Tibial nerve (tissue), 4 donors: ENCODE measurements at regions not wholly inside any gene's neighbourhood (a gene's known extent, or its start where the extent isn't known, plus 50 kb on each side); places are given as distances from the start of the nearest gene placed in this dataset.

Experiments used
- DNase-seq, 2 donors: peaks; one replicate each; pipeline ENCODE4 v3.0.0-alpha.2; 2019; ENCODE audit warnings: low spot score in 2 of 2
- H3K27ac ChIP-seq, 4 donors: fragments of 200-600 bp; sonication (generic) in 3 of 4; one replicate each; pipeline ENCODE4 v1.5.1; 2017 to 2019; ENCODE audit warnings: mild to moderate bottlenecking in 1 of 4
- H3K27me3 ChIP-seq, 2 donors: fragments of 200-600 bp; sonication (generic) in 1 of 2; one replicate each; pipeline versions ENCODE4 v1.5.1 to v1.6.0; 2017 to 2019
- H3K36me3 ChIP-seq, 3 donors: fragments of 200-600 bp; sonication (generic); one replicate each; pipeline ENCODE4 v1.5.1; 2018 to 2019
- H3K4me1 ChIP-seq, 4 donors: fragments of 200-600 bp; sonication (generic) in 3 of 4; one replicate each; pipeline ENCODE4 v1.5.1; 2017 to 2019
- H3K4me3 ChIP-seq, 4 donors: fragments of 200-600 bp; sonication (generic) in 3 of 4; one replicate each; pipeline ENCODE4 v1.5.1; 2017 to 2019; ENCODE audit warnings: mild to moderate bottlenecking in 1 of 4, moderate library complexity in 1 of 4
- H3K9me3 ChIP-seq, 4 donors: fragments of 200-600 bp; sonication (generic) in 3 of 4; one replicate each; pipeline ENCODE4 v1.5.1; 2017 to 2019
- EP300 ChIP-seq, 2 donors: sonication (generic); formaldehyde crosslinking; IDR thresholded peaks; one replicate each; pipeline ENCODE4 v1.6.1; 2017; ENCODE audit warnings: antibody characterized with exemption in 2 of 2, mild to moderate bottlenecking in 1 of 2
- POLR2A ChIP-seq, 2 donors: fragments of 450-650 bp; IDR thresholded peaks; one replicate each; pipeline ENCODE4 v1.6.1; 2017; ENCODE audit warnings: antibody characterized with exemption in 2 of 2, mild to moderate bottlenecking in 2 of 2, moderate library complexity in 2 of 2
- WGBS, 2 donors: methylation state at CpG; one replicate each; pipeline ENCODE4 v1.1.5; 2018; 5-methylcytosine and 5-hydroxymethylcytosine counted together
- TF ChIP-seq, protein P1 (sequence below), 5 experiments: fragments of 200-600 bp in 3 of 5; fragments of 450-650 bp in 2 of 5; sonication (generic) in 3 of 5; IDR thresholded peaks; one replicate each; pipeline ENCODE4 v1.5.1; 2016 to 2019; ENCODE audit warnings: antibody characterized with exemption in 5 of 5, mild to moderate bottlenecking in 3 of 5, moderate library complexity in 2 of 5

DNA sequence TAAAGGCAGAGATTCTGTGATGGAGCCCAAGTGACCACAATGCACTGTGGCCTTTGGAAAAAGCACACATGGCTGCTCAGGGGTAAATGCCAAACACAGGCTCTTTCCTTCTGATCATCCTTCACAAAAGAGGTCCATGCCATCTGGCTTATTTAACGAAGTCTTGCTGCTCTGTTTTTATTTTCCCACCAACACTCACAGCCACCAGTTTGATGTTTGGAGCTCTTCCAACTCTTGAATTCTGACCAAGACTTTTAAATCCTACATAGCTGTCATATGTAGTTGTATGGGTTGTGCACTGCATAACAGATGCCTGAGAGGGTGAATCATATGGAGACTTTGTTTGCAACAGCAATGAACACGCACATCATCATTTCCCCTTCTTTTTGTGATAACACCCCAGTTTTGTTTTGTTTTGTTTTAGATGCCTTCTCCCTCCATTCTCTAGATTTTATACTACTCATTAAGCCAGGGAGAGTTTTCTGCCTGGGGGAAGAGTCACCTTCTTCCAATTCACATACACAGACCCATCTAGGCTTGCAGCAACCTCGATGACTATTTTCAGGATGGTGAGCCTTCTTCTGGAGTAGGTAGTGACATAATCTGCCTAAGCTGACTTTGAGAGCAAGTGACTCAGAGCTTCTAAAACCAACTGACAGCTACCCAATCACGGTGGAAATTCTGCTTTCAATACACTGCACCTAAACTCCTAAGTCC lies 145.2 kb upstream of the WSCD2 start:
- DNase-seq = no peak
- Histone ChIP-seq H3K4me1 (no peaks in the 10 kb centered on the region), H3K9me3 (no peaks in the 10 kb centered on the region), H3K27ac (no peak overlapping the region), H3K27me3 (no peaks in the 10 kb centered on the region), H3K4me3 (no peak overlapping the region), H3K36me3 (no peaks in the 10 kb centered on the region)
- WGBS, 2 donors = 63 to 75% methylated on average over 4 of the region's 4 CpGs
- TF ChIP-seq, protein P1, sequence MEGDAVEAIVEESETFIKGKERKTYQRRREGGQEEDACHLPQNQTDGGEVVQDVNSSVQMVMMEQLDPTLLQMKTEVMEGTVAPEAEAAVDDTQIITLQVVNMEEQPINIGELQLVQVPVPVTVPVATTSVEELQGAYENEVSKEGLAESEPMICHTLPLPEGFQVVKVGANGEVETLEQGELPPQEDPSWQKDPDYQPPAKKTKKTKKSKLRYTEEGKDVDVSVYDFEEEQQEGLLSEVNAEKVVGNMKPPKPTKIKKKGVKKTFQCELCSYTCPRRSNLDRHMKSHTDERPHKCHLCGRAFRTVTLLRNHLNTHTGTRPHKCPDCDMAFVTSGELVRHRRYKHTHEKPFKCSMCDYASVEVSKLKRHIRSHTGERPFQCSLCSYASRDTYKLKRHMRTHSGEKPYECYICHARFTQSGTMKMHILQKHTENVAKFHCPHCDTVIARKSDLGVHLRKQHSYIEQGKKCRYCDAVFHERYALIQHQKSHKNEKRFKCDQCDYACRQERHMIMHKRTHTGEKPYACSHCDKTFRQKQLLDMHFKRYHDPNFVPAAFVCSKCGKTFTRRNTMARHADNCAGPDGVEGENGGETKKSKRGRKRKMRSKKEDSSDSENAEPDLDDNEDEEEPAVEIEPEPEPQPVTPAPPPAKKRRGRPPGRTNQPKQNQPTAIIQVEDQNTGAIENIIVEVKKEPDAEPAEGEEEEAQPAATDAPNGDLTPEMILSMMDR (IDR thresholded peaks at IDR 0.05) = no peak
- TF ChIP-seq EP300 (IDR thresholded peaks at IDR 0.05) = no peak
- no peak for TF ChIP-seq POLR2A (IDR thresholded peaks at IDR 0.05)

DNA sequence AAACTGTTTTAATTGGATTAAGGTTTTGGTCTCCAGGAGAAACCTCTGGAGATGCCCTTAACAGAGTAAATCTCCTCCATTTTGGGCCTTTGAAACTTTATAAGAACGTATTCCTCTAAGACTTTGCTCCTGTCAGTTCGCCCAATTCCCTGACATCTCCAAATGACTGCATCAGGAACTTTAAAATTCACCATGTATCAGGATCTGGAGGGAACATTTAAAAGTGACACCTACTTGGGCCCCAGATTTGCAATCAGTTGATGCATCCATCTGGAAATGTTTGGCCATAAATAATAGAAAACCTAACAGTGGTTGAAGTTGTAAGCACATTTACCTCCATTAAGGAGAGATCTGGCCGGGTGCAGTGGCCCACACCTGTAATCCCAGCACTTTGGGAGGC lies 144.1 kb upstream of the WSCD2 start:
- no peaks in the 10 kb centered on the region for H3K27me3 ChIP-seq
- H3K4me1 ChIP-seq = no peaks in the 10 kb centered on the region
- 85 to 86% methylated on average over 3 of the region's 3 CpGs for WGBS, 2 donors
- no peak for DNase-seq
- no peaks in the 10 kb centered on the region for H3K36me3 ChIP-seq
- H3K4me3 ChIP-seq = no peak overlapping the region
- TF ChIP-seq, protein P1 (IDR thresholded peaks at IDR 0.05) = no peak
- no peak for TF ChIP-seq POLR2A (IDR thresholded peaks at IDR 0.05)
- TF ChIP-seq EP300 (IDR thresholded peaks at IDR 0.05) = no peak
- H3K27ac ChIP-seq = no peak overlapping the region
- H3K9me3 ChIP-seq = no peaks in the 10 kb centered on the region

DNA sequence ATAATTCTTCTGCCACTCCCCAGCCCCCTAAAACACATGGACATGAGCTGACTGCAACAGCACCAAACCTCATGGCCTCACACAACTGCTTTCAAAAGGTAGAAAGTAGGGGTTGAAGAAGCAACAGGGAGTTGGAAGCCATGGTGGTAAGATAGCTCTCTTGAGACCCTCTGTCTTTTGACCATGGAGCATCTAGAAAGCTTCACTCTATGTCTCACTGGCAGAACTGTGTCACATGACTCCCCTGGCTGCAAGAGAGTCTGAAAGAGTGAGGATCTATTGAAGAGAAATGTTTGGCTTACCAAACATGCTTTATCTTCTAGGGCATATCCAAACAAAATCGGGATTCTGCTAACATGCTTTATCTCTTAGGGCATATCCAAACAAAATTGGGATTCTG lies 142.9 kb upstream of the WSCD2 start:
- Histone ChIP-seq H3K27me3 (no peaks in the 10 kb centered on the region), H3K4me1 (no peaks in the 10 kb centered on the region), H3K36me3 (no peaks in the 10 kb centered on the region), H3K9me3 (no peaks in the 10 kb centered on the region), H3K27ac (no peak overlapping the region), H3K4me3 (no peak overlapping the region)
- TF ChIP-seq, protein P1 (IDR thresholded peaks at IDR 0.05) = no peak
- TF ChIP-seq EP300 (IDR thresholded peaks at IDR 0.05) (no peak), POLR2A (IDR thresholded peaks at IDR 0.05) (no peak)
- WGBS, 2 donors = 91 to 95% methylated on average over 1 of the region's 1 CpG
- no peak for DNase-seq

DNA sequence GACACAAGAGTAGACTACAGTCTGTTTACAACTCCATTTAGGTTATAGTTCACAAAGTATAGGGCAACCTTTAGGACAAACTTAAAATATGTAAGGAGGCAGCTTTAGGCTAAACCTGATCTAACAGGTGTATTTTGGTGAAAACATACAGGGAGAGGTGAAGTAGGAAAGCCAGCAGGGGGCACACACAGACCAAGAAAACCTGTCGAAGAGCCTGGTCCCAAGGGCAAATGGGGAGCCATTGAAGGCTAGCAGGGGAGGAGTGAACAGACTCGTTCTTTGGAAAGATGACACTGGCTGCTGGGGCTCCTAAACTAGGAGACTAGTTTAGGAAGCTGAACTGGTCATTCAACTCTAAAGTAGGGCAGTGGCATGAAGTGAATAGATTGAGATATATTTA lies 138.8 kb upstream of the WSCD2 start:
- Histone ChIP-seq H3K27me3 (no peaks in the 10 kb centered on the region), H3K36me3 (no peaks in the 10 kb centered on the region), H3K9me3 (no peaks in the 10 kb centered on the region), H3K4me1 (no peaks in the 10 kb centered on the region), H3K4me3 (no peak overlapping the region), H3K27ac (no peak overlapping the region)
- WGBS, 2 donors = 5 to 9% methylated on average over 2 of the region's 2 CpGs
- no peak for TF ChIP-seq POLR2A (IDR thresholded peaks at IDR 0.05)
- TF ChIP-seq, protein P1 (IDR thresholded peaks at IDR 0.05) = peak in 3 of 5 experiments; percentile 11 to 39 (median 12)
- DNase-seq = peak in 1 of 2 donors; percentile 12

DNA sequence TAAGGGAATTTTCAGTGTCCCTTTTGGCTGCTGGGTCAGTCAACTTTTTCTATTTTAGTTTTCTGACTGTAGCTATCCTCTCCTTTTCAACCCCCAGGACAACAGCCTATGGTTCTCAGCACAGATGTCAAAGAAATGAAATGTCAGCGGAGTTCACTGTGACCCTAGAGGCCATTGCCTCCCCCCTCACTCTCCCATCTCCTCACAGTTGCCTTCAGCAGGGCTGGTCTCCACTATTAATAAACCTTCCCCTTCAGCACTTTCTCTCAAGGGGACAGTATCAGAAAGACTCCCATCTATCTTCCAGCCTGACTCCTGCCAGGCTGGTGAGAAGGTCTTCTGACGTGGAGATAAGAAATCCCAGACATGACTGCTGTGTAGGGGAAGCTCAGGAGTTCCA lies 137.1 kb upstream of the WSCD2 start:
- DNase-seq = no peak
- TF ChIP-seq POLR2A (IDR thresholded peaks at IDR 0.05) (no peak), EP300 (IDR thresholded peaks at IDR 0.05) (no peak)
- TF ChIP-seq, protein P1 (IDR thresholded peaks at IDR 0.05) = no peak
- Histone ChIP-seq H3K36me3 (no peaks in the 10 kb centered on the region), H3K27me3 (no peaks in the 10 kb centered on the region), H3K9me3 (no peaks in the 10 kb centered on the region), H3K27ac (no peak overlapping the region), H3K4me3 (no peak overlapping the region), H3K4me1 (no peaks in the 10 kb centered on the region)
- WGBS, 2 donors = 30 to 36% methylated on average over 2 of the region's 2 CpGs
